ENCODE measurements at regions not wholly inside any gene's neighbourhood (a gene's known extent, or its start where the extent isn't known, plus 50 kb on each side); places are given as distances from the start of the nearest gene placed in this dataset.

- peak; percentile 99 for DNase-seq
These were observed 186.7 kb upstream of the VGLL2 start for GRCh38 chr6:117078624-117079023.

GRCh38 chr6:117079951-117080350 is 185.4 kb upstream of the VGLL2 start:
- no peak for DNase-seq

GRCh38 chr6:117089604-117090003 is 175.8 kb upstream of the VGLL2 start:
- no peak for DNase-seq

GRCh38 chr6:117110146-117110545 is 155.2 kb upstream of the VGLL2 start:
- DNase-seq = no peak

GRCh38 chr6:117110737-117111136 is 154.6 kb upstream of the VGLL2 start:
- no peak for DNase-seq

GRCh38 chr6:117117652-117118051 is 147.7 kb upstream of the VGLL2 start:
- DNase-seq = no peak

GRCh38 chr6:117118490-117118889 is 146.9 kb upstream of the VGLL2 start:
- no peak for DNase-seq

- DNase-seq = no peak
These were observed 139.1 kb upstream of the VGLL2 start for GRCh38 chr6:117126213-117126612.

GRCh38 chr6:117128052-117128451 is 137.3 kb upstream of the VGLL2 start:
- no peak for DNase-seq

GRCh38 chr6:117130125-117130524 is 135.2 kb upstream of the VGLL2 start:
- DNase-seq = no peak

GRCh38 chr6:117136702-117137101 is 128.7 kb upstream of the VGLL2 start:
- no peak for DNase-seq

- no peak for DNase-seq
These were observed 127.6 kb upstream of the VGLL2 start for GRCh38 chr6:117137711-117138110.

GRCh38 chr6:117138425-117138824 is 126.9 kb upstream of the VGLL2 start:
- no peak for DNase-seq

GRCh38 chr6:117138920-117139319 is 126.4 kb upstream of the VGLL2 start:
- DNase-seq = peak; percentile 88

- DNase-seq = no peak
These were observed 123.2 kb upstream of the VGLL2 start for GRCh38 chr6:117142142-117142541.

GRCh38 chr6:117142995-117143394 is 122.4 kb upstream of the VGLL2 start:
- DNase-seq = peak; percentile 40

- no peak for DNase-seq
These were observed 121.7 kb upstream of the VGLL2 start for GRCh38 chr6:117143647-117144046.

- no peak for DNase-seq
These were observed 119.4 kb upstream of the VGLL2 start for GRCh38 chr6:117145940-117146339.

- DNase-seq = no peak
These were observed 116.0 kb upstream of the VGLL2 start for GRCh38 chr6:117149324-117149723.

GRCh38 chr6:117156741-117157140 is 108.6 kb upstream of the VGLL2 start:
- DNase-seq = no peak

- no peak for DNase-seq
These were observed 107.9 kb upstream of the VGLL2 start for GRCh38 chr6:117157448-117157847.

- no peak for DNase-seq
These were observed 99.4 kb upstream of the VGLL2 start for GRCh38 chr6:117165911-117166499.

GRCh38 chr6:117167520-117168271 is 97.7 kb upstream of the VGLL2 start:
- peak; percentile 29 for DNase-seq

GRCh38 chr6:117168296-117169063 is 96.9 kb upstream of the VGLL2 start:
- peak; percentile 61 for DNase-seq
